ENCODE measurements at regions not wholly inside any gene's neighbourhood (a gene's known extent, or its start where the extent isn't known, plus 50 kb on each side); places are given as distances from the start of the nearest gene placed in this dataset.
A peak's percentile ranks its signal among the peaks of the same experiment; 100 is the strongest.
"Not testable (repeated sequence)": the region's sequence is repeated elsewhere in the genome, so short reads cannot be mapped to it uniquely, and the experiment has no call there.

DNA sequence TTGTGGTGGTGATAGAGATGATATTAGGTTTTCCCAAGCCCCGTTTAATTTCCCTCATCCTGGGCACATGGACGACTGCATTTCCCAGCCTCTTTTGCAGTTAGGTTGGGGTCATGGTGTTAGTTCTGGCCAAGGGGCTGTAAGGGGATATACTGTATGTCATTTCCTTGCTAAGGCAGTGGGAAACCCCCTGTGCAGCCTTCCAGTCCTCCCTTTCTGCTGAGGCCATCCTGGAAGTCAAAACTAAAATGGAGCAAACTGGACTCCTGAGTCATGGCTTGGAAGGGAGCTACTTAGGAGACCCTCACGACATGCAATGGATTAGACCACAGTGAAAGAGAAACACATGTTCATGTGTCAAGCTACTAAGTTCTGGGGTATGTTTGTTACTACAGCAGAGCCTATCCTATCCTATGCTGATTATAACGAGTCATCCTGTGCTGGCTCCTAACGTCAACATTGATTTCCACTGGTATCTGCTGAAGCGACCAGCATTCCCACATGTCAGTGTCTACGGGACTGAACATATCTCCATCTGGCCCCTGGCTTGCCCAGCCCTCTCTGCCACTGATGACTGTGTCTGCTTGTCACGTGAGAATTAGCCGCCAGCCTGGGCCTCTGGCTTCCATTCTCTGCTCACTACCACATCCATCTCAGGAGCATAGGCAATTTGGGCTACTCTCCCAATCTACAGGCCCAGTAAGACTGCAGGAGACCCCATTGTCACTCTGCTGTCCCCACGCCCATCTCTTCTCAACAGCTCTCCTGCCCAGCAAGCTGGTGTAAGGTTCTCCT is 85.6 kb upstream of the MEF2A start:
- in situ Hi-C loops (cut with HindIII; ENCODE audit: low pct_unique_long_range_greater_than_20kb, low sequenced_read_pairs), result no loop called here
- no peak for DNase-seq (ENCODE audit: low read depth)

DNA sequence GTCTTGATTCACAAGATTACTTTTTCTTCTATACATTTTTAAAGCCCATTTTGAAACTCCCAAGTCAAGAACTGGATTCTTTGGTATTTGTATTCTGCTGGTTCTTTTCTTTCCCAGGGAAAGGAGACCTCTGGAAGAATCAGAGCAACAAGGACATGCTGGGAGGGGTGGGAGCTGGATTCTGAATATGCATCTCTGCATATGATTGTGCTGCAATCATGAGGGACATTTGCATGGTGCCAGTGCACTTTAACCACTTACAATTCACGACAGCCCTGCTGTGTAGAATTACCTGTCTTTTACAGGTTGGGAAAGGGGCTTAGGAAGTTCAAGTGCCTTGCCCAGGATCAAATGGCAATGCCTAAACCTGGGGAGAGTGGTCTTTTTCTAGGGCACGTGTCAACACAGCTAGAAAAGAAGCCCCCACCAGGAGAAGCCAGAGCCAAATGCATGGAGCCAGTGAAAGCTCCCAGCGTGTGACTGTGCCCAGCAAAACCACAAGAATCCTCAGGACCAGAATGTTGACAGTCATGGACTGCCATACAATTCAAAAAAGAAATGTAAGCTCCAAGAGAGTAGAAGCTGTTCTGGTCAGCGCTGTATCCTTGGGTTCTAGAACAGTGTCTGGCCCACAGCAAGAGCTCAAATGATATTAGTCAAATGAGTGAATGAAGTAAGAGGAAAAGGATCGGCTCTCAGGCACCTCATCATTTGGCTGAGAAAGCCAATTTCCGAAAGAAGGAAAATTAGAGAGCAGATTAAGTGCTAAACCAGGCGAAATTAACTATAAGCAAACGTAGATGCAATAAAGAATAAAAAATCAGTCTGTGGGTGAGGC is 84.5 kb upstream of the MEF2A start:
- DNase-seq (ENCODE audit: low read depth), result no peak
- in situ Hi-C loops (cut with HindIII; ENCODE audit: low pct_unique_long_range_greater_than_20kb, low sequenced_read_pairs), result no loop called here

DNA sequence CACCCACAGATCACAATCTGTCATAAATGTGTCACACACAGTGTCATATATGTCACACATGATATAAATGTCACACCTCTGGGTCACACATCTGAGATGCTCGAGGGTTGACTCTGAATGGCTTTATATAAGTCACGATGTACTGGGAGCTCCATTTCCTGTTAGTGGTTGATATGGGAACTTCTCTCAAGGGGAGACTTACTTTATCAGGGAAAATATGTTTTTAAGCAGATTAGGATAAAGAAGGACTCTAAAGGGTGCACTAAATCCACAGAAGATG is 83.9 kb upstream of the MEF2A start:
- no peak for DNase-seq (ENCODE audit: low read depth)
- in situ Hi-C loops (cut with HindIII; ENCODE audit: low pct_unique_long_range_greater_than_20kb, low sequenced_read_pairs), result no loop called here

DNA sequence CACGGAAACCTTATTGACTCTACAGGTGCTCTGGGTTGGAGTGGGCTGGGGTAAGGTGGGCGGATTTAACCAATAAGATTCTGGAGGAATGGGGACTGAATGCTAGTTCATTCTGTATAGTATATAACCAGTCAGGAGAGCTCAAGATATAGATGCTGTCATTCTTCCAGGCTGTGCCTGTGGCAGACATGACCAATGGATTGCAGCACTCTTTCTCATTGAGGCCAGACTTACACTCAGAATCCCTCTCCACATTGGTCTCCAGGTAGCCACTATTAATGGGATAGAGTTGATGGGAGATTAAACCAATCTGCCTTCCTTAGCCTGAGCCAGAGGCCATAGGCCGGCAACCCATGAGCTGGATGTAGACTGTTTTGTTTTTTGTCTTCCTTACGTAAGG is 82.8 kb upstream of the MEF2A start:
- in situ Hi-C loops (cut with HindIII; ENCODE audit: low pct_unique_long_range_greater_than_20kb, low sequenced_read_pairs), result no loop called here
- no peak for DNase-seq (ENCODE audit: low read depth)

DNA sequence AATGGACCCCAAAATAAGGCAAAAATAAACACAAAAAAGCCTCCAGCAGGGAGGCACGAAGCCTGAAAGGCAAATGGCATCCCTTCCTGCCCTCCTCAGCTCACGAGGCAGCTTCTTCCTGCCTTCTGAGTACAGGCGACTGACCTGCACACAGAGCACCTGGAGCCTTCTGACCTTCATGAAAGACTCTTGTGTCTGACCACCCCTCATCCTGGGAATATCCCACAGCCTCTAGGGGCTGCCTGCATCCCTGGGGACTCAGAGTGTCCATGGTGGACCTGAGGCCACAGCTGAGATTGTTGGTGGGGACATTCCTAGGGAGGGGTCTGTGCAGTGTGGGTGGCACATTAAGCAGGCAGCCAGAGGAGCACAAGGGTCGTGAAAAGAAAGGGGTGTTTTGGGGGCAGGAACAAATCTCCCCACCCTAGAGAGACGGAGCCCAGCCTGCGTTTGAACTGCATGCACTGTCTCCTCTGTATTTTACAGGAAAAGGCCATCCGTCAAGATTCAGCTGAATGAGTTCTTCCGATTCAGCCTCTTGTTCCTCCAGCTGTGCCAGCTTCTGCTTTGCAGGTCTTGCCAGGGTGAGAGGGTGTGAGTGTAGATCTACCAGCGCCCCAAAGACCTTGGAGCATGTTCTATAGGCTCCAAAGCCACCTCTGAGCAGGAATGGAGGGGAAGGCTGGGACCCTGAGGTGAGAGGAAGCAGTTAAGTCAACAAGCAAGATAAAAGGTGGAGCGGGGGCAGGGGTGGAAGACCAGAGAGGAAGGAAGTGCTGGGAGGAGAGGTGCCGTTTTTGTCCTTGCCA is 80.4 kb upstream of the MEF2A start:
- DNase-seq (ENCODE audit: low read depth), result no peak
- in situ Hi-C loops (cut with HindIII; ENCODE audit: low pct_unique_long_range_greater_than_20kb, low sequenced_read_pairs), result no loop called here

DNA sequence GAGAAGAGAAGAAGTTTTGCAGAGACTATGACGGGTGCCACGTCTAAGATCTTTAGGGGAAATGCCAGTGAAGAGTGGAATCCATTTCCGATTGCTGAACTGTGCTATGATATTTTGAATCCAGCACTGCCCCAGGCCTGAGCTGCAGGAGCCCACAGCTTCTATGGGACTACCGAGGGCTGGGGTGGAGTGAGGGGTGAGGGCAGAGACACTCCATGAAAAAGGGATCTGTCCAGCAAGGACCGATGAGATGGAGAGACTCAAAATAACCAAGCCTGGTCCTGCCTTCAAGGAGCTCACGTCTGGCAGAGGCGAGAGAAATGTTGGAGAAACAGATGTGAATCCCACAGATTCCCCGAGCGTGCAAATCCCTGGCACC is 79.8 kb upstream of the MEF2A start:
- DNase-seq (ENCODE audit: low read depth), result no peak
- in situ Hi-C loops (cut with HindIII; ENCODE audit: low pct_unique_long_range_greater_than_20kb, low sequenced_read_pairs), result no loop called here

DNA sequence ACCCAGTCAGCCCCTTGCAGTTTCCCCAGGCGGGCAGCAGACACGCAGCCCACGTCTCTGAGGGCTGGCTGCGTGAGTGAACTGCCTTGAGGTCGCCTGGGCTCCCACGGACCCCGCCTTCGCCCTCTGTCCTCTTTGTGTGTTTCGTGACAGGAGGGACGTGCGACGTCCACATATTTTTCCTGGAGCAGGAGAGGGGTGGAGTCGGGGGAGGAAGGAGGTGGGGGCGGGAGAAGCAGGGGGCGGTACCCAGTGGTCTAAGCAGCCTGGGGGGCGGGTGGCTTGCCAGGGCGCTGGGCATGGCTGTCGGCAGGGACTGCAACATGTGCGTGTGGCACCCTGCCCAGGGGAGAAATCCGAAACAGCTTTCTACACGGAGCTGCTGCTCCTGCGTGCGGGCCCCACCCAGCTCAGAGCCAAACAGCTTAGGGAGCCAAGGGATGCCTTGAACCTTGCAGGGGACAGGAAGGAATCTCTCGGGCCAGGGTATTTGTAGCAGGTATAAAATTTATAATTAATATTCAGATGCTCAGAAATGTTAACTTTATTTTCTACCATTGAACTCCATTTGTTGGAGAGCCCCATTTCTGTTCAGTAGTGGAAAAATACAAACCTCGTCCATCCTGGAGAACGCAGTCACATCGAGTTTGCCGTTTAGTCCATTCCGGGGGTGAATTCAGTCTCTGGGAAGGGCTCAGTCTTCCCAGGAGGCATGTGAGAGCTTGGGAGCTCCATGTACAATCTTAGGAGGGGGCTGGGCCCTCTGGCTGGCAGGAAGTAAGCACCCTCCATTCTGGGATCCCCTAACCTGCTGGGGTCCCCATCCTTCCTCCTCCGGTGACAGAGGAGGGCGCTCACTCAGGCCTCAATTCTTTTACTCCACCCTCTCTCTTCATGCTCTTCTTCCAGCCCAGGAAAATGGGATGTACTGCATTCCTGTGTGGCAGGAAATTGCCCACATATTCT is 79.1 kb upstream of the MEF2A start:
- in situ Hi-C loops (cut with HindIII; ENCODE audit: low pct_unique_long_range_greater_than_20kb, low sequenced_read_pairs), result no loop called here

DNA sequence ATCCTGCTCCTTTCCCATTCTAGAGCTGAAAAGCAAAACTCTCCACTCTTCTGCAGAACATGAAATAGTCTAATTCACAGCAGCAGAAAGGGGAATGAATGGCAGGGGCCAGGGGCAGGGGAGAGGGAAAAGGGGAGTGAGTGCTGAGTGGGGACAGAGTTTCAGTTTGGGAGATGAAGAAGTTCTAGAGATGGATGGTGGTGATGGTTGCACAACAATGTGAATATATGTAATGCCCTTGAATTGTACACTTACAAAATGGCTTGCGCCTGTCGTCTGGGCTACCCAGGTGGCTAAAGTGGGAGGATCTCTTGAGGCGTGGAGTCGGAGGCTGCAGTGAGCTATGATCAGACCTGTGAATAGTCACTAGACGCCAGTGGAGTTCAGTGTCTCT is 78.5 kb upstream of the MEF2A start:
- no peak for DNase-seq (ENCODE audit: low read depth)
- in situ Hi-C loops (cut with HindIII; ENCODE audit: low pct_unique_long_range_greater_than_20kb, low sequenced_read_pairs), result no loop called here

More for the DNA sequence above, 79.1 kb upstream of the MEF2A start:
- peak; percentile 41 for DNase-seq (ENCODE audit: low read depth)

DNA sequence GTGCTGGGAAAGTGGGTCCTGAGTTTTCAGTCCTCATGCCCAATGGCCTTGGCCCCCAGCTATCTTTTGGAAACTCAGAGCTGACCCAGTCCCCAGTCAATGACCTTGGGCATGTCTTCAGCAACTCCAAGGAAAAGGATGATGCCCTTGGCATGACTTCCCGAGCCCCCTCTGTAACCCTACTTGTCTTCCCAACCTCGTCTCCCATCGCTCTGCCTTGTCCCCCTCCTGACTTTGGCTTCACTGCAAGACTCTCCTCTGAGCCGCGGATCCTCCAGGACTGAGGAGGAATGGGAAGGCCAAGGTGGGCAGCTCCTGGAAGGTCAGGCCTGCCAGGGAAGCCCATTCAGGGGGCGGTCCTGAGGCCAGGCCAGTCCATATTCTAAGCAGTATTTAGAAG is 73.5 kb upstream of the MEF2A start:
- in situ Hi-C loops (cut with HindIII; ENCODE audit: low pct_unique_long_range_greater_than_20kb, low sequenced_read_pairs), result no loop called here

DNA sequence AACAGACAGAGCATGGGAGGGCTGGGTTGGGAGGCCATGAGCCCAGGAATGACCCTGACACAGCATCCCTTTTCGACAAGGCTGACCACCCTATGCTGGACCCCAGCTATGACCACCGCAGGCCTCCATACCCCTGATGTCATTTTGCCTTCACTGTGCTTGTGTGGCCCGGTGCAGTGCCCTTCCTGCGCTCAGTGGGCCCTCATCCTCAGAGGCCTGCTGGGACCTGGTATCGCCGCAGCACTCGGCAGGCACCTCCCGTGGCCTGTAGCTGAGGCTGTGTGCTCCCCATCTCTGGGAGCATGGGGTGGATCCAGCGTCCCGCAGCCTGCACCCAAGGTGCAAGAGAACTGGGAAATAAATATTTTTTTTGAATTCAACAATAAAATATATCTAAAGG is 73.1 kb upstream of the MEF2A start:
- in situ Hi-C loops (cut with HindIII; ENCODE audit: low pct_unique_long_range_greater_than_20kb, low sequenced_read_pairs), result no loop called here

More for the DNA sequence above, 73.5 kb upstream of the MEF2A start:
- no peak for DNase-seq (ENCODE audit: low read depth)

DNA sequence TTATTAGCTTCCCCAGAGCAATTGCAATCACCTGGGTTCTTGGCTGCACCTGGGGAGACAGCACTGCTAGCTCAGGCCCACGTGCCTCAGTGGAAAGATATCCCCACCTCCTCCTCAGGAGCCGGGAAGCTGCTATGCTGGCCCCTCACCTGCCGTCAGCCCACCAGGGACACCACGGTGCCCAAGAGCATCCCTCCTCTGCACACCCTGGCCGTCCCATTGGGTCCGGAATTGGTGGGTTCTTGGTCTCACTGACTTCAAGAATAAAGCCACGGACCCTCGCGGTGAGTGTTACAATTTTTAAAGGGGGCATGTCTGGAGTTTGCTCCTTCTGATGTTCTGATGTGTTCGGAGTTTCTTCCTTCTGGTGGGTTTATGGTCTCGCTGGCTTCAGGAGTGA is 72.3 kb upstream of the MEF2A start:
- in situ Hi-C loops (cut with HindIII; ENCODE audit: low pct_unique_long_range_greater_than_20kb, low sequenced_read_pairs), result no loop called here
- DNase-seq (ENCODE audit: low read depth), result no peak

More for the DNA sequence above, 73.1 kb upstream of the MEF2A start:
- no peak for DNase-seq (ENCODE audit: low read depth)

DNA sequence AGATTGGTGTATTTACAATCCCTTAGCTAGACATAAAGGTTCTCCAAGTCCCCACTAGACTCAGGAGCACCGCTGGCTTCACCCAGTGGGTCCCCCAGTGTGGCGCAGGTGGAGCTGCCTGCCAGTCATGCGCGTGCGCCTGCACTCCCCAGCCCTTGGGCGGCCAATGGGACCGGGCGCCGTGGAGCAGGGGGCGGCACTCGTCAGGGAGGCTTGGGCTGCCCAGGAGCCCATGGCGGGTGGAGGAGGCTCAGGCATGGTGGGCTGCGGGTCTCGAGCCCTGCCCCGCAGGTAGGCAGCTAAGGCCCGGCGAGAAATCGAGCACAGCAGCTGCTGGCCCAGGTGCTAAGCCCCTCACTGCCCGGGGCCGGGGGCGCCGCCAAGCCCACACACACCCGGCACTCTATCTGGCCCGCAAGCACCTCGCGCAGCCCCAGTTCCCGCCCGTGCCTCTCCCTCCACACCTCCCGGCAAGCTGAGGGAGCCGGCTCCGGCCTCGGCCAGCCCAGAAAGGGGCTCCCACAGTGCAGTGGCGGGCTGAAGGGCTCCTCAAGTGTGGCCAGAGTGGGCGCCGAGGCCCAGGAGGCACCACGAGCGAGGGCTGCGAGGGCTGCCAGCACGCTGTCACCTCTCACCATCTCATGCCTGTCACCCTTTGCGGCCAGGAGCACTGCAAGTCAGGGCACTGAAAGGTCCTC is 71.1 kb upstream of the MEF2A start:
- DNase-seq (ENCODE audit: low read depth); in situ Hi-C loops (cut with HindIII; ENCODE audit: low pct_unique_long_range_greater_than_20kb, low sequenced_read_pairs): not testable (repeated sequence)

DNA sequence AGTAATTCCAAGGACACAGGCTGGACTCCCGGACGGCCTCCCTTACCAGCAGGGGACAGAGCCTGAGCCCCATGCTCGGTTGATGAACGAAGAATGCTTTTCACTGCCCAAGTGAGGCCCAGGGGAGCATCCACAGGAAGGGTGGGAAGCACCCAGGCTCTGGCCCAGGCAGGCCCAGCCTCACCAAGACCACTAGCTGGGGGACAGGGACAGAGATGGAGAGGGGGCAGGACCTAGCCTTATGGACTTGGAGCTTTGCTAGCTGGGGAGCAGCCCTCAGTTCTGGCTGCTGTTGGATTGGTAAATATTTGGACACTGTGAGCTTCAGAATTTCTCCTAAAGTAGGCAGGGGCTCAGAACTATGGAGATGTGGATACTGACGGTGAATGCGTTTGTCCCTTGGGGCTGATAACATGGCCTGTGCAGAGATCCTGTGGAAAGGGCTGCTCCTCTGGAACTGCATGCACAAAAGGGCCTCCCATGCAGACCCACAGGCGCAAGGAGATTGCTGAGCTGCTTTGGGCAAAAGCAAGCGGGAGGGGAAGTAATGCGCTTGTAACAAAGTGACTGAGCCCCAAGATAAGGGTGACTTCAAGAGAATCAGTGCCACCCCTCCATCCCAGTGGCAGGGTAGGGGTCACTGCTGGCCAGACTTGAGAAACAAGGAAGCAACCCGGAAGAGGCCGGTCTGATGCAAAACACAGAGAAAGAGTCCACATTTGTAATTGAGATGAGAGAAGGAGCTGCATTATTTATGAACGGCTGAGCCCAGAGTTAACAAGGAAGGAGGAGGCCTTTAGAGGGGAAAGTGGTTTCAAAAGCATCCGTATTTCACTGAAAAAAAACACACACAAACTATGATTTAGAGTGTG is 70.1 kb upstream of the MEF2A start:
- DNase-seq (ENCODE audit: low read depth), result no peak
- in situ Hi-C loops (cut with HindIII; ENCODE audit: low pct_unique_long_range_greater_than_20kb, low sequenced_read_pairs), result no loop called here

DNA sequence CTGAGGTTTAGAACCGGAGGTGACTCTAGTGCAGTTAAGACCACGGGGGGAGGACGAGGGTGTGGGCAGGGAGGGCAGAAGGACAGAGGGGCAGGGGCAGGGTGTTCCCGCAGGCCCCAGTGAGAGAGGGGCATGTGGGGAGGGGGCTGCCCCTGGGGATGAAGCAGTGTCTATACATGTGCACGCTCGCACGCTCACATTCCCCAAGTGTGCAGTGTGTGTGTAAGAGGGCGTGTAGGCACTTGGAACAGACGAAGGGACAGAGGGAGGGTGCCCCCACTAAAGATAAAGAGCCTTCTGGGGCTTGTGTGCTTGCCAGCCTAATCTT is 69.5 kb upstream of the MEF2A start:
- in situ Hi-C loops (cut with HindIII; ENCODE audit: low pct_unique_long_range_greater_than_20kb, low sequenced_read_pairs), result no loop called here
- no peak for DNase-seq (ENCODE audit: low read depth)

DNA sequence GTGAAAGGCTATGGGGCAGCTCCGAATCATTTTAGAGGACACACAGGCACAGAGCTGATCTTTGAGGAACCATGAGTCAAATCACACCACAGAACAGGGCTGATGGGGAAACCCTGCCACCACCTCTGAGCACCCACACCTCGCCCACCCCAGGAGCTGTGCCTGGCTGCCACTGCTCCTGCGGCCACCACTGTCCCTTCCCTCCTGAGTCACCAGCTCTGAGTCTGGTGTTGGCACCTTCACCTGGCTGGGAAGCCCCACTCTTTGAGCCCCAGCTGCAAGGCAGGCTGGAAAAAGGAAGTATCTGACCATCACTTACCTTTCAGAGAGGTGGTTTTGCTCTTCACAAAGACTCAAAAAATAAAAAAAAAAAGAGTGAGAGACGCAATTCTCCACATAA is 63.6 kb upstream of the MEF2A start:
- in situ Hi-C loops (cut with HindIII; ENCODE audit: low pct_unique_long_range_greater_than_20kb, low sequenced_read_pairs), result no loop called here
- no peak for DNase-seq (ENCODE audit: low read depth)

DNA sequence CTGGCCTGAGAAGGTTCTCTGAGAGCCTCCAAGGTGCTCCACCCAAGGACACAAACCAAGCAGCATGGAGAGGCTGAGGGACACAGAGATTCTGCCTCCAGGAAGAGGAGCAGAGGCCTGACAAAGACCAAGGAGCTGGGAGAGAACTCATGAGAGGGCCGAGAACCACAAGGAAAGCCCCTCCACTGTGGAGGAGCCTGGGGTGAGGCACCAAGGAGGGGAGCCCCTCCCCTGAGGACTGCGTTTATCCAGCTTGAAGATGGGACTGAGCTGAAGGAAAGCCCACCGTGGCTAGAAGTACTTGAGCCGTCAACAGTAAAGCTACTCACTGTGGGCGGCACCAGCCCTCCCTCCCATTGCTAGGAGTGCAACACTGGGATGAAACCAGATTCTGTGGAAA is 63.1 kb upstream of the MEF2A start:
- in situ Hi-C loops (cut with HindIII; ENCODE audit: low pct_unique_long_range_greater_than_20kb, low sequenced_read_pairs), result no loop called here
- no peak for DNase-seq (ENCODE audit: low read depth)

DNA sequence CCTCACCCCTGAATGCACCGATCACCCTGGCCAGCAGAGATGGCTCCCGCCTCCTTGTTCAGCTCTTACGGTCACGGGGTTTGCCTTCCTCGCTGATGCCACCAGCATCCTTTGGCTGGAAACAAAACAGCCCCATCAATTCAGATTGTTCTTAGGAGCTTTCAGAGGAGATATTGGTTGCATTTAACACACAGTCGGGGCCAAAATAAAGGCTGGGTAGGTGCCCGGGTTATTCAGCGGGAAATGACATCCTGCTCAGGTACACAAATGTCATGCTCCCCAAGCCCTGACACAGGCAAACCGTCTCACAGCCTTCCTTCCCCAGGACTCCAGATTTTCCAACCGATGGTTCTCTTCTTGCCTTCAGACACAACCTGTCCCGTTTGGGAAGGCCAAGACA is 62.4 kb upstream of the MEF2A start:
- in situ Hi-C loops (cut with HindIII; ENCODE audit: low pct_unique_long_range_greater_than_20kb, low sequenced_read_pairs), result no loop called here
- DNase-seq (ENCODE audit: low read depth), result no peak
